OCI-LY1 (cell line): ENCODE measurements at regions not wholly inside any gene's neighbourhood (a gene's known extent, or its start where the extent isn't known, plus 50 kb on each side); places are given as distances from the start of the nearest gene placed in this dataset.

ENCODE experiments used
- CTCF ChIP-seq: fragments of 200-600 bp; sonication (generic), shearing (Covaris generic); IDR thresholded peaks from 2 replicates; pipeline ENCODE4 v1.5.1; 2017; ENCODE audit warnings: mild to moderate bottlenecking, antibody characterized with exemption, low read length, moderate library complexity, mixed read lengths
- EZH2 ChIP-seq: fragments of 200-600 bp; sonication (generic), shearing (Covaris generic); IDR thresholded peaks from 2 replicates; pipeline ENCODE4 v1.8.0; 2017; ENCODE audit warnings: borderline replicate concordance, mixed run types, mild to moderate bottlenecking, antibody characterized with exemption, low read length, moderate library complexity, mixed read lengths

DNA sequence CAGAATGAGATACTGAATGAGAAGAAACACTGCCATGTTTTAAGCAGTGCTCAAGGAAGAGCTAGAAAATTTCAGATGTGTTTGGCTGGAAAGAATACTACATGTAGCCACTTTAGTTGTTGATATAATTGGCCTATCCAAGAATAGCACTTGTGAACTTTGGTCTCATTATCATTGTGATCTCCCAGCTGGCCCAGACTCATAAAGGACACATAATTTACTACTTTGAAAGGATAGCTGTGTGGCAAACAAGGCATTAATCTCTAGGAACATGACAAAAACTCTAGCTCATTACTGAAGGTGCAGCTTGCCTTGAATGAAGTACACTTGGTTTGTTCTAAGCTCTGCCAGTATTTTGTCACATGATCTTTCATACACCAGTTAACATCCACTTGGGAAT is 356.3 kb downstream of the CSNK1G3 start:
- TF ChIP-seq CTCF = no peak
- TF ChIP-seq EZH2 = no peak
